GM23248 (cell line): ENCODE measurements at regions not wholly inside any gene's neighbourhood (a gene's known extent, or its start where the extent isn't known, plus 50 kb on each side); places are given as distances from the start of the nearest gene placed in this dataset.

Experiments
- DNase-seq: peaks from one replicate; pipeline ENCODE4 v3.0.0-alpha.2; 2015
- H2AFZ ChIP-seq: fragments of 200-600 bp; sonication (generic); 2 replicates; pipeline ENCODE4 v1.6.1; 2016; ENCODE audit warnings: antibody characterized with exemption
- H3F3A ChIP-seq: fragments of 200-600 bp; sonication (generic); 2 replicates; pipeline ENCODE4 v1.6.1; 2016; ENCODE audit warnings: mild to moderate bottlenecking, antibody characterized with exemption, mixed run types; ENCODE audit not compliant: insufficient read depth
- H3K27ac ChIP-seq: fragments of 200-600 bp; sonication (generic); 2 replicates; pipeline ENCODE4 v1.5.1; 2016; ENCODE audit warnings: mild to moderate bottlenecking
- H3K27me3 ChIP-seq: fragments of 200-600 bp; sonication (generic); replicated peaks from 2 replicates; pipeline ENCODE4 v1.6.1; 2016; ENCODE audit warnings: mild to moderate bottlenecking; ENCODE audit not compliant: insufficient read depth
- H3K36me3 ChIP-seq: fragments of 200-600 bp; sonication (generic); 2 replicates; pipeline ENCODE4 v1.6.1; 2016; ENCODE audit warnings: low read depth, mild to moderate bottlenecking
- H3K4me1 ChIP-seq: fragments of 200-600 bp; sonication (generic); 2 replicates; pipeline ENCODE4 v1.6.1; 2016; ENCODE audit warnings: mild to moderate bottlenecking; ENCODE audit not compliant: insufficient read depth
- H3K4me2 ChIP-seq: fragments of 200-600 bp; sonication (generic); one replicate; pipeline ENCODE4 v1.6.1; 2016; ENCODE audit warnings: mild to moderate bottlenecking; ENCODE audit not compliant: unreplicated experiment
- H3K4me3 ChIP-seq: fragments of 200-600 bp; sonication (generic); 2 replicates; pipeline ENCODE4 v1.5.1; 2016; ENCODE audit warnings: mild to moderate bottlenecking
- H3K79me2 ChIP-seq: fragments of 200-600 bp; sonication (generic); 2 replicates; pipeline ENCODE4 v1.6.1; 2016; ENCODE audit warnings: mild to moderate bottlenecking; ENCODE audit not compliant: insufficient read depth
- H3K9ac ChIP-seq: fragments of 200-600 bp; sonication (generic); 2 replicates; pipeline ENCODE4 v1.6.1; 2016; ENCODE audit warnings: mild to moderate bottlenecking
- H3K9me2 ChIP-seq: fragments of 200-600 bp; sonication (generic); 2 replicates; pipeline ENCODE4 v1.6.1; 2016; ENCODE audit warnings: mixed run types, mild to moderate bottlenecking, moderate library complexity; ENCODE audit not compliant: insufficient read depth
- H3K9me3 ChIP-seq: fragments of 200-600 bp; sonication (generic); one replicate; pipeline ENCODE4 v1.6.1; 2017; ENCODE audit warnings: low read depth
- H4K20me1 ChIP-seq: fragments of 200-600 bp; sonication (generic); 2 replicates; pipeline ENCODE4 v1.6.0; 2016; ENCODE audit not compliant: insufficient read depth
- EZH2 ChIP-seq: fragments of 200-600 bp; sonication (generic); IDR thresholded peaks from 2 replicates; pipeline ENCODE4 v1.6.1; 2018; ENCODE audit warnings: antibody characterized with exemption, mild to moderate bottlenecking; ENCODE audit not compliant: insufficient read depth, poor library complexity, severe bottlenecking
- EZH2phosphoT487 ChIP-seq: fragments of 200-600 bp; sonication (generic); IDR thresholded peaks from 2 replicates; pipeline ENCODE4 v1.6.1; 2018; ENCODE audit warnings: antibody characterized with exemption, moderate library complexity, mild to moderate bottlenecking, low read depth; ENCODE audit not compliant: insufficient read depth
- WGBS, 2 experiments: methylation state at CpG; one replicate each; pipeline ENCODE4 v1.1.6; 2015 to 2017; ENCODE audit warnings: low lambda C conversion rate in 2 of 2, low coverage in 1 of 2; ENCODE audit errors: missing lambda C conversion rate in 2 of 2; 5-methylcytosine and 5-hydroxymethylcytosine counted together
- in situ Hi-C: fragments of 300-500 bp; cut with MboI; formaldehyde crosslinking; loops from 2 replicates; pipeline ENCODE4 v1.15.0; 2020

DNA sequence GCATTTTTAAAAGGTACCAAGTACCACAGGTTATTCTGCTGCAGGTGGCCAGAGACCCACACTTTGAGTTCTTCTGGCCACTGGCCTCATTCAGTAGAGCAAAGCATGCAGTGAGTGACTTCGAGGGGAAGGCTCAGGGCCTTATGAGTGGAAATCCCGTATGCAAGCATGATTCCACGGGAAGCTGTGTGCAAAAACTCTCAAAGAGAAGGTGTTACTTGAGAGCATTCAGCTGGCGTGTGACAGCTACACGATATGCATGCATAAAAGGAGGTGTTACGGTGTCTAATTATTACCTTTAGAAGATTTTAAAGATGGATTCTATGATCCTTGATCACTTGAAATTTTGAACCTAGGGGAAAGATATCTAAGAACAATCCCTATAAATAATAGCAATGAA lies 160.3 kb downstream of the ENC1 start:
- TF ChIP-seq EZH2phosphoT487 (no peak), EZH2 (no peak)
- no peaks in the 10 kb centered on the region for H3K9me2 ChIP-seq
- no peaks in the 10 kb centered on the region for H3K79me2 ChIP-seq
- no peak overlapping the region for H2AFZ ChIP-seq
- H3K4me1 ChIP-seq: no peaks in the 10 kb centered on the region
- in situ Hi-C loops: no loop called here
- 66 to 83% methylated on average over 6 of the region's 6 CpGs for WGBS, 2 experiments
- H4K20me1 ChIP-seq: no peaks in the 10 kb centered on the region
- no peaks in the 10 kb centered on the region for H3K9me3 ChIP-seq
- no peak overlapping the region for H3K9ac ChIP-seq
- no peak overlapping the region for H3K4me2 ChIP-seq
- no peaks in the 10 kb centered on the region for H3F3A ChIP-seq
- no peak for DNase-seq
- no peak overlapping the region for H3K4me3 ChIP-seq
- peaks cover 5% of the 10 kb centered on the region; the same call in 1 of the 2 replicates for H3K27me3 ChIP-seq
- H3K36me3 ChIP-seq: no peaks in the 10 kb centered on the region
- H3K27ac ChIP-seq: no peak overlapping the region

DNA sequence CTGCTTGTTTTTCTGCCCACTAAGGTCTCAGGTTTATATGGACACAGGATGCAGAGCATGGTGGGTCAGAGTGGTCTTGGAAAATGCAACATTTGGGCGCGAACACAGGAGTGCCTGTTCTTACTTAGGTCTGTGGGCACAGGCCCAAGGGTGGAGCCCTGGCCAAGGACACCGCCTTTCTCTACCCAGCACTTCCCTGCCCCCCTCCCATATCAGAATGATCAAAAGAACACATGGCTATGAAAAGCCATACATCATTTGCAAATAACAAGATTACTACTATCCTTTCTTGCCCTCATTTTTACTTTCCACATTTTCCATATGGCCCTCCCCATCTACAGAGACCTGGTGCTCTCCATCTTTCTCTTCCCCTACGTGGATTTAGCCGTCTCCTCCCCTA lies 162.2 kb downstream of the ENC1 start:
- no peaks in the 10 kb centered on the region for H4K20me1 ChIP-seq
- H3K27ac ChIP-seq: no peak overlapping the region
- WGBS, 2 experiments: 65 to 73% methylated on average over 5 of the region's 5 CpGs
- no peaks in the 10 kb centered on the region for H3K36me3 ChIP-seq
- TF ChIP-seq EZH2phosphoT487: no peak
- no peak for TF ChIP-seq EZH2
- H3K4me1 ChIP-seq: no peaks in the 10 kb centered on the region
- no peaks in the 10 kb centered on the region for H3K9me2 ChIP-seq
- H3K9me3 ChIP-seq: no peaks in the 10 kb centered on the region
- in situ Hi-C loops: no loop called here
- H2AFZ ChIP-seq: no peak overlapping the region
- H3K4me3 ChIP-seq: no peak overlapping the region
- no peak overlapping the region for H3K4me2 ChIP-seq
- H3K27me3 ChIP-seq: peaks cover 5% of the 10 kb centered on the region; the same call in 1 of the 2 replicates
- H3K9ac ChIP-seq: no peak overlapping the region
- no peak for DNase-seq
- no peaks in the 10 kb centered on the region for H3F3A ChIP-seq
- no peaks in the 10 kb centered on the region for H3K79me2 ChIP-seq

DNA sequence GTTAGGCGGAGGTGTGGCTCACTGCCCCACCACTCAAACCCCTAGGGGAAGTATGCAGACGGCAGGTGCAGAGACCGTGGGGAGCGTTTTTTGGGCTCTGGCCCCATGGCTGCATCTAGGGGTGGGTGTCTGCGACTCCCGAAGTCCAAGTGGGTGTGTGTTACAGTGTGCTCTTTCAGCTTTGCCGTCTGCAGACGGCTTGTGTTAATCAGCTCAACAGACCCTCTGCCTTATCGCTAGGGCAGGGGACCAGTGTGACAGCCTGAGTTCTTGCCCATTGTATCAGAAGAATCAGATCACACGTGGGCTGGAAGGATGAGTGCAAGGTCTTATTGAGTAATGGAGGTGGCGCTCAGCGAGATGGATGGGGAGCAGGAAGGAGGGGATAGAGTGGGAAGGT lies 162.8 kb downstream of the ENC1 start:
- H3K4me3 ChIP-seq: no peak overlapping the region
- H3F3A ChIP-seq: no peaks in the 10 kb centered on the region
- no peak overlapping the region for H3K4me2 ChIP-seq
- no peak overlapping the region for H3K9ac ChIP-seq
- no peak for DNase-seq
- H2AFZ ChIP-seq: no peak overlapping the region
- peaks cover 5% of the 10 kb centered on the region; the same call in 1 of the 2 replicates for H3K27me3 ChIP-seq
- no peak overlapping the region for H3K27ac ChIP-seq
- H3K36me3 ChIP-seq: no peaks in the 10 kb centered on the region
- no peaks in the 10 kb centered on the region for H3K4me1 ChIP-seq
- 76 to 77% methylated on average over 12 of the region's 12 CpGs for WGBS, 2 experiments
- no peaks in the 10 kb centered on the region for H4K20me1 ChIP-seq
- TF ChIP-seq EZH2: no peak
- TF ChIP-seq EZH2phosphoT487: no peak
- H3K9me3 ChIP-seq: no peaks in the 10 kb centered on the region
- no peaks in the 10 kb centered on the region for H3K9me2 ChIP-seq
- in situ Hi-C loops: no loop called here
- no peaks in the 10 kb centered on the region for H3K79me2 ChIP-seq

DNA sequence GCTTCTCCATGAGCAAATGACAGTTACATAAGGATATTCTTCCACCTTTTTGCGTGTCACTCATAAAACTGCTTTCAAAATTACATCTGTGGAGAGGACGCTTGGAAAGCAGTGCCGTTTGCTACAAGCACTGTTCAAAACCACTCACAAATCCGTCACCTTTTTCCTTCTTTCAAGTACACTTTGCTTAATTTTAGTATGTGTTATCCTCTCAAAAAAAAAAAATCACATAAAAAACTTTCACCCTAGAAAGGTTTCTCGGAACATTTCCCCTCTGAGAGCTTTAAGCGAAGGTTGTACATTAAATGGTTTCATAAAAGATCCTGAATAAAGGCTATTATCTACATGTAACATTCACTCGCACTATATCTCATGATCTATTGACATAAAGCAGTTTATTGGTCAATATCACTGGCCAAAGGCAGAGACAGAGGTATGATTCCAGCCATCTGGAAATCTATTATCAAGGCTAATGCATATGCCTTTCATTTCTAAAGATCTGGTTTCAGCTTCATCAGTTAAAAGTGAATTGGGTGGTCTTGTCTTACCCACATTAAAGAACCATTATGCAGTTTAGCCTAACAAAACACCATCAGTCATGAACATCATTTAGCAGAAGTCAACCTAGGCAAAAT lies 163.6 kb downstream of the ENC1 start:
- no peak overlapping the region for H3K27ac ChIP-seq
- no peak overlapping the region for H3K4me3 ChIP-seq
- H3K36me3 ChIP-seq: no peaks in the 10 kb centered on the region
- no peaks in the 10 kb centered on the region for H4K20me1 ChIP-seq
- WGBS, 2 experiments: 80 to 86% methylated on average over 7 of the region's 7 CpGs
- H3F3A ChIP-seq: no peaks in the 10 kb centered on the region
- no peak overlapping the region for H3K9ac ChIP-seq
- H3K9me2 ChIP-seq: no peaks in the 10 kb centered on the region
- no peak overlapping the region for H3K4me2 ChIP-seq
- DNase-seq: no peak
- in situ Hi-C loops: no loop called here
- TF ChIP-seq EZH2phosphoT487: no peak
- no peak for TF ChIP-seq EZH2
- peaks cover 5% of the 10 kb centered on the region; the same call in 1 of the 2 replicates for H3K27me3 ChIP-seq
- H2AFZ ChIP-seq: no peak overlapping the region
- no peaks in the 10 kb centered on the region for H3K79me2 ChIP-seq
- no peaks in the 10 kb centered on the region for H3K9me3 ChIP-seq
- H3K4me1 ChIP-seq: no peaks in the 10 kb centered on the region
